Suppressor macrophage treated with lipopolysaccharide for 4 hours (primary cell): ENCODE measurements at regions not wholly inside any gene's neighbourhood (a gene's known extent, or its start where the extent isn't known, plus 50 kb on each side); places are given as distances from the start of the nearest gene placed in this dataset.

Experiments used
- DNase-seq: peaks from one replicate; pipeline ENCODE4 v3.0.0-alpha.2; 2020

- DNase-seq: no peak
Observed at GRCh38 chr15:77819048-77819850, 186.5 kb upstream of the LINGO1 start.

DNA sequence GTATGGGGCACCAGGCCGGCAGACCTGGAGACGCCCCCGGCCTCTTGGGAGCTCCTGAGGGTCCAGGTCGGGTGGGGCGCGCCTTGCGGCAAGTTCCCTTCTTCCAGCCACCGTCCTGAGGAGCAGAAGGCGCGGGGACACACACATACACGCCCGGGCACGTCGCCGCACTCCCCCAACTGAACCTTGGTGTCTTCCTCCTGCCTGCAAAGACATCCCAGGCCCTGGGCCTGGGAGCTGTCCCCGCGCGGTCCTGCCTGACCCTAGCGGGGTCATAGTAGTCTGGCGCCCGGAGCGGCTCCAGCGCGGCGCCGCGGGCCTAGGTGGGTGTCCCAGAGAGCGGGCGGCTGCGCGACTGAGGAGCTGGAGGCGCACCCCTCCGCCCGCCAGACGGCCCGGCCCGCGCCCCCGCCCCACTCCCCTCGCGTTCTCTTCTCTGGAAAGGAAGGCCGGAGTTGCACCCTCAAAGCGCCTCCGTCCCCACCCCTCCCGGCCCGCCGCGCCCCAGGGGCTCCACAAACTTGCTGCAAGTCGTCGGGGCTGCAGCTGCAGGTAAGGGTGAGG, 185.9 kb upstream of the LINGO1 start:
- DNase-seq: no peak

GRCh38 chr15:77817434-77817833, 184.7 kb upstream of the LINGO1 start:
- no peak for DNase-seq

DNA sequence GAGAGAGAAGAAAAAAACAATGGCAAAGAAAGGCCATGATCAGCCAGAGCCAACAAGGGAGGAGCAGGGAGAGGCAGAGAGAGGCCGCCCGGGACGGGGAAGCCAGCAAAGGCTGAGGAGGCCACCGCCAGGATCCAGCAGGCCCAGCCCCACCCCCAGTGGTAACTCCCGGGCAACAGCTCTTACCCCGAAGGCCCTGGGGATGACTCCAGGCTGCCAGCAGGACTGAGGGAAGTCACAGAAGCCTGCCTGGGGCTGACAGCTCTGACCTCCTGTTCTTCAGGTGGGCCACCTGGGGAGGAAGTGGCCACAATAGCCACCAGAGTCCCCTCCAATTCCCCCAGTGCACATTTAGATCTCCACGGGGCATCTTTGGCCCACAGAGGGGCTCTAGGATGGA, 184.3 kb upstream of the LINGO1 start:
- DNase-seq: no peak

DNA sequence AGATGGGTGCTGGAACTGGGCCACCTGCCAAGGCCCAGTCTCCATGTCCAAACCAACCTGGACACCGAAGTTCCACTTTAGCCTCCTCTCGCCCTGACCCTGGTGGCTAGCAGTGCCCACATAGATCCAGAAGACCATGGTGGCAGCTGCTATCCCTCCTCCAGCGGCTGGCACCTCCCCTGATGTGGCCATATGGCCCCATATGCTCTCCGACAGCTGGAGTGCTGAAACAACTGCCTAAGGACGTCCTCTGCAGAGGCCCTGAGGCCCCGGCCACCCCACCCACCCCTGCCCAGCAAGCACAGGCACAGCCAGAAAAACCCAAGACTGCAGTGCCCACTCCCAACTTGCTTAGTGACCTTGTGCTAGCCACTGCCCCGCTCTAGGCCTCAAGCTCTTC, 182.3 kb upstream of the LINGO1 start:
- no peak for DNase-seq

DNA sequence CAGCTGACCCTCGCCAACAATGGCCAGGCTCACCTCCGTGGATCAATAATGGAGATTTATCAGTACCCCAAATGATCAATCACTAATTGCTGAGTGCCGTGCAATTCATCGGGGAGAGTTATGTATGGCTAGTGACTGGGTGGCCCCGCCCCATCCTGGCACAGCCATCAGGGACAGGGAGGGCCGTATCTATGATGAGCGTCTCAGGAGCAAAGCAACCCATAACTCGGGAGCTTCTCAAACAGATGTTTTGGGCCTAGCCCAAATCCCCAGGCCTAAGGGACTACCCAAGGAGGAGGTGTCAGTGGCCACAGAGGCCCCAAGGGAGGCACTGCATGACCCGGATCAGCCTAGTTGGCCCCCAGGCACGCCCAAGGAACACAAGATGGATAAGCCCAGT, 180.0 kb upstream of the LINGO1 start:
- no peak for DNase-seq

GRCh38 chr15:77811270-77811669, 178.6 kb upstream of the LINGO1 start:
- DNase-seq: no peak

DNA sequence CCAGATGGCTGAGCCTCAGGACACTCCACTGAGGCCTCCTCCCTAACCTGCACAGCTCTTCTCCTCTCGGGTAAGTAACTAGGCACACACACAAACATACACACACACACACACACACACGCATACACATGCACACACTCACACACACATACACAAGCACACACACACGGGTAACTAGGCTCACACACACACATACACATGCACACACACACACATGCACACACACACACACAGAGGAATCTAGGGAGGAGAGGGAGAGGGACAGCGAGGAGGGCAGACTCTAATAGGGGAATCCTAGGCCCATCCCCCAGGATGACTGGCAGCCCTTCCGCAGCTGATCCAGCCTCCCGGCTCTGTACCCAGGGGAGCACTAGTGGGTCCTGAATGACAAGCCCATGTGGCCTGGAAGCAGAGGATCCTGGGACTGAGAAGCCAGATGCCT, 177.4 kb upstream of the LINGO1 start:
- no peak for DNase-seq

GRCh38 chr15:77808581-77809177, 176.0 kb upstream of the LINGO1 start:
- no peak for DNase-seq

DNA sequence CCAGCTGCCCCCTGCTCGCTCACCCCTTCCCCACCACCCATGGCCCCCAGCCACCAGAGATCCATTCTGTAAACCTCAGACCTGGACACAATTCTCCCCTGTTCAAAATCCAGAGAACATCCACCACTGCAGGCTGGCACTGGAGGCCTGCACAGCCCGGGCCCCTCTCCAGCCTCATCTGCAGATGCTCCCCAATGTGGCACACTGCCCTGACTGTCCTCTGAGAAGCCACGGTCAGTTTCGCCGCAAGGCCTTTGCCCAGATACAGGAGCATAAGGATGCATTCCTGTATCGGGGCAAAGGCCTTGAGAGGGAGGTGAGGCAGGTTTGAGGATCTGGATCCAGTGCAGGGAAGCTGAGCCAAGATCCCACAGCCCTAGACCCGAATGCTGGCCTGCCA, 175.4 kb upstream of the LINGO1 start:
- no peak for DNase-seq

GRCh38 chr15:77807611-77808010, 174.9 kb upstream of the LINGO1 start:
- DNase-seq: no peak

GRCh38 chr15:77807115-77807514, 174.4 kb upstream of the LINGO1 start:
- no peak for DNase-seq

GRCh38 chr15:77804210-77804609, 171.5 kb upstream of the LINGO1 start:
- DNase-seq: no peak

GRCh38 chr15:77803487-77803886, 170.8 kb upstream of the LINGO1 start:
- no peak for DNase-seq

GRCh38 chr15:77800305-77800704, 167.6 kb upstream of the LINGO1 start:
- DNase-seq: no peak

DNA sequence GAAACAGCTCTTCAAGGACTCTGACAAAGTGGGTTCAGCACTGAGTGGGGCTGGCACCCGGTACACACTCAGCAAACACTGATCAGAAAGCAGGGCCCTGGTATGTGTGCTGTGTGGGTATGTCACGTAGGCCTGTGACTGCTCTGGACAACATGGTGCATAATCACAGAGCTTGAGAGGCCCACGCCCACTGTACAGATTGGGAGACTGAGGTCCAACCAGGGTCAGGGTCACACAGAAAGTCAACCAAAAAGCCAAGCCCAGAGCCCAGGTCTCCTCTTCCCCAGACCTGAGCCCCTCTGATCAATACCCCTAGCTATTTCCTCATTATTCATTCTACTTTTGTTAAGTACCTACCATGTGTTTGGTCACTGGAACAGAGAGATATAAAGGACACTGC, 166.1 kb upstream of the LINGO1 start:
- no peak for DNase-seq

DNA sequence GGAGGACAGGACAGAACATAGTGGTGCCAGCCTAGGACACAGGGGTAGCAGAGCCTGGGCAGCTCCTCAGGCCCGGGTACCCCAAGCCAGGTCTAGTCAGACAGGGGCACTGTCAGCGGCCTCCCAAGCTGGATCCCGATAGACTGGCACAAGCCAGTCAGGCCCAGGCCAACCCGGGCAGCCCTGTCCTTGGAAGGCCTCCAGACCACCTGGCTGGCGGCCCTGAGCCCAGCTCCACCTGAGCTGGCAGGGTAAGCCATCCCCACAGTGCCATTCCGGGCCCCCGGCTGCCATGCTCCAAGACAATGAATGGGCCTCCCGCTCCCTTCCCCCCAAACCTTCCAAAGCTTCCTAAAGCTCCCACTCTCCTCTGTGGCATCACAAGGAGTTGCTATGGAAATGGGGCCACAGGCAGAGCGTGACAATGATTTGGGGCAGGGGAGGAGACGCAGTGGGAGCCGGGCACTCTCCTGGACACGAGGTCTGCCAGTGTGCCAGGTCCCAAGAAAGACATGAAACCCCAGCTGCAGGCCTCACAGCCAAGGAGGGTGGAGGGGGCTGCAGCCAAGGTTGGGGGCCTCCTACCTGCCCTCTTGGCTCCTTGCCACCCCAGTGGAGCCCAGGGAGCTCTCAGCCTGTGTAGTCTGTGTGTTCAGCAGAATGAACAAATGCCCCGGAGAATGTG, 165.6 kb upstream of the LINGO1 start:
- DNase-seq: no peak

GRCh38 chr15:77797270-77797669, 164.6 kb upstream of the LINGO1 start:
- DNase-seq: no peak

DNA sequence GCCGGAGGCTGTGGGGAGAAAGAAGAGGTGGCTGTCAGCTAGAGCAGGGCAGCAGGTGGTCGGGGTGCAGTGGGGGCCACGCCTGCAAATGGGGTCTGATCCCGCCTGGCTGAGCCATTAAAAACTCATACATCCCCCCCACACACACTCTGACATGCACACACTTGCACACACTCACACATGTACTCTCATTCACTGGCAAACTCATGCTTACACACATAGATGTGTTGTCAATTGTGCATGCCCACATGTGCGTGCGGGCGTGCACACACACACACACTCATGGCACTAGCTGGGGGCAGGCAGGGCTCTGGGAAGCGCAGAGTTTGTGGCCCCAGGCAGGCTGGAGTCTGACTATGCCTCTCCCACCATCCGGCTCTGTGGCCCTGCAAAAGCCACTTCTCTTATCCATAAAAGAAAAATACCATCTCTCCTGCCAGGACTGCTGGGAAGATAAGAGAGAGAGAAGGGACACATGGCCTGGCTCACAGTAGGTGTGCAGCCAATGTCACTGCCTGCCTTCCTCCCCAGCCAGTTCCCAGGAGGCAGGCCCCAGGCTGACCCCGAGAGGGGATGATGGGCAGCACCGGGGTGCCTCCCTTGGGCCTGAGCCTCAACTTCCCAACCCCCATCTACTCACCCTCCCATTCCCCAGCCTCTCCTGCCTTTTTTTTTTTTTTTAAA, 163.5 kb upstream of the LINGO1 start:
- DNase-seq: no peak

DNA sequence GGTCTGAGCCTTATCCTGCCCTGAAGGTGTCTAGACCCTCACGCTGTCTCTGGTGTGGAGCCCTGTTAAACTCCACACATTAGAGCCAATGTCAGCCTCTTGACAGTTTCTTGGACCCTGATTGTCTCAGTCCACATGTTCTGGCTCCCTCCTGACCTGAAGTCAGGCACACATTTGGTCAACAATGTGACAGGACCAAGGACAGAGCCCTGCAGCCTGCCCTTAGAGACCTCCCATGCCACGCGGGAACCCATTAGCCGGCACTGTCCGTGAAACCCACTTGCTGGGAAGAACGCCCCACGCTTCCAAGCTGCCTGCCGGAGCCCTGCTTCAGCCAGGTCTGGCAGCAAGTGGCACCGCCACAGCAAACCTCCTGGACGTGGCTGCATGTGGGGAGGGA, 162.7 kb upstream of the LINGO1 start:
- no peak for DNase-seq

DNA sequence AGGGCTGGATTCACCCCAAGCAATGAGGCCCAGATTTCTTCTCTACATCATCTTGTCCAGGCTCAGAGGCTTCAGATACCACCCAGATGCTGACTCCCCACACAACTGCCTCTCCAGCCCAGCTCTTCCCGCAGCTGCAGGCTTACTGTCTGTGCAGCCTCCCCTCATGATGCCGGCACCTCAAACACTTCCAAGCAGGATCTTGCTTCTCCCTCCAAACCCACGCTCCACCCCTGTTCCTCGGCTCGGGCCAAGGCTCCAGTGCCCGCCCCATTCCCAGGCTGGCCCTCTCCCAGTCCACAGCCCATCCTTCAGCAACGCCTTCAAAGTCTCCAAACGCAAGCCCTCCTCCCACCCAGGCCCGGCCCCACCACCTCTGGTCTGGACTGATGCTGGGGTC, 159.2 kb upstream of the LINGO1 start:
- DNase-seq: no peak

DNA sequence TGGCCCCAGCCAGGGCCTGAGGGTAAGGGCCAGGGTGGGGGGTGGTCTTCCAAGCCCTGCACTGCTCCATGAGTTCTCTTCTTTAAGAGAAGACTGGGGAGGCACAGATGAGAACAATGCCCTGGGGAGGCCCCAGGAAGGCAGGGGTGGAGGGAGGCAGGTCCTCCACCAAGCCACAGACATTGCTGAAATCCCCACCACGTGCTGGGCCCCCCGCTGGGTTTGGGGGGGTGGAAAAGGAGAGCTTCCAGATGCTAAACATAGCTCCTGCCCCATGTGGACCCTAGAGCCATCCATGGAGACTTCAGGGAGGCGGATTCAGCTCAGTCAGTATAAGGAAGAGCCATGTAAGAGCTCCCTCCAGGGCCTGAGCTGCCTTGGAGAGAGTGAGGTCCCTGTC, 157.8 kb upstream of the LINGO1 start:
- no peak for DNase-seq

- no peak for DNase-seq
Observed at GRCh38 chr15:77786956-77787355, 154.2 kb upstream of the LINGO1 start.
